ENCODE measurements at regions not wholly inside any gene's neighbourhood (a gene's known extent, or its start where the extent isn't known, plus 50 kb on each side); places are given as distances from the start of the nearest gene placed in this dataset.

GRCh38 chr2:8388781-8389180 lies 293.1 kb upstream of the ID2 start:
- H3K36me3 Mint-ChIP-seq (ENCODE audit: low read depth) = no peaks in the 10 kb centered on the region
- TF ChIP-seq CTCF (IDR thresholded peaks at IDR 0.05; ENCODE audit: unreplicated experiment in 3 of 3) = no peak
- H3K27ac Mint-ChIP-seq = peak overlapping the region in 1 of 3 experiments; percentile 35
- peaks cover 10% of the 10 kb centered on the region for H3K4me1 Mint-ChIP-seq
- no peaks in the 10 kb centered on the region for H3K9me3 Mint-ChIP-seq
- peaks cover 4% of the 10 kb centered on the region for H3K27me3 Mint-ChIP-seq (ENCODE audit: low read depth)
- no peak overlapping the region for H3K4me3 Mint-ChIP-seq

- H3K4me3 Mint-ChIP-seq = no peak overlapping the region
Measured at GRCh38 chr2:8389431-8390108, 292.3 kb upstream of the ID2 start.

GRCh38 chr2:8391126-8391525 lies 290.7 kb upstream of the ID2 start:
- H3K4me3 Mint-ChIP-seq = no peak overlapping the region
- no peaks in the 10 kb centered on the region for H3K27me3 Mint-ChIP-seq (ENCODE audit: low read depth)
- no peaks in the 10 kb centered on the region for H3K36me3 Mint-ChIP-seq (ENCODE audit: low read depth)
- TF ChIP-seq CTCF (IDR thresholded peaks at IDR 0.05; ENCODE audit: unreplicated experiment in 3 of 3) = no peak
- H3K4me1 Mint-ChIP-seq = peaks cover 10% of the 10 kb centered on the region
- H3K27ac Mint-ChIP-seq = no peak overlapping the region
- H3K9me3 Mint-ChIP-seq = no peaks in the 10 kb centered on the region

More at GRCh38 chr2:8389431-8390108, 292.3 kb upstream of the ID2 start:
- TF ChIP-seq CTCF (IDR thresholded peaks at IDR 0.05; ENCODE audit: unreplicated experiment in 3 of 3) = no peak
- Mint-ChIP-seq H3K36me3 (ENCODE audit: low read depth) (no peaks in the 10 kb centered on the region), H3K9me3 (no peaks in the 10 kb centered on the region), H3K27me3 (ENCODE audit: low read depth) (peaks cover 4% of the 10 kb centered on the region), H3K4me1 (peaks cover 10% of the 10 kb centered on the region), H3K27ac (peak overlapping the region in 1 of 3 experiments; percentile 35)

- H3K27ac Mint-ChIP-seq = no peak overlapping the region
- H3K27me3 Mint-ChIP-seq (ENCODE audit: low read depth) = no peaks in the 10 kb centered on the region
- TF ChIP-seq CTCF (IDR thresholded peaks at IDR 0.05; ENCODE audit: unreplicated experiment in 3 of 3) = no peak
- no peaks in the 10 kb centered on the region for H3K9me3 Mint-ChIP-seq
- no peaks in the 10 kb centered on the region for H3K36me3 Mint-ChIP-seq (ENCODE audit: low read depth)
- H3K4me1 Mint-ChIP-seq = peaks cover 10% of the 10 kb centered on the region
- no peak overlapping the region for H3K4me3 Mint-ChIP-seq
Measured at GRCh38 chr2:8391584-8391983, 290.3 kb upstream of the ID2 start.

- no peak overlapping the region for H3K27ac Mint-ChIP-seq
- TF ChIP-seq CTCF (IDR thresholded peaks at IDR 0.05; ENCODE audit: unreplicated experiment in 3 of 3) = no peak
- H3K27me3 Mint-ChIP-seq (ENCODE audit: low read depth) = peaks cover 2% of the 10 kb centered on the region
- no peak overlapping the region for H3K4me3 Mint-ChIP-seq
- H3K9me3 Mint-ChIP-seq = no peaks in the 10 kb centered on the region
- H3K4me1 Mint-ChIP-seq = peaks cover 10% of the 10 kb centered on the region
- H3K36me3 Mint-ChIP-seq (ENCODE audit: low read depth) = no peaks in the 10 kb centered on the region
Measured at GRCh38 chr2:8392098-8392866, 289.6 kb upstream of the ID2 start.

Measured in nephron (organoid).